Progenitor cell of endocrine pancreas (in vitro differentiated cells): ENCODE measurements at regions not wholly inside any gene's neighbourhood (a gene's known extent, or its start where the extent isn't known, plus 50 kb on each side); places are given as distances from the start of the nearest gene placed in this dataset.
"Not testable (repeated sequence)": the region's sequence is repeated elsewhere in the genome, so short reads cannot be mapped to it uniquely, and the experiment has no call there.

Source experiments
- DNase-seq: peaks from one replicate; pipeline ENCODE4 v3.0.0; 2021; ENCODE audit warnings: low spot score; ENCODE audit not compliant: unreplicated experiment
- H3K27ac Mint-ChIP-seq: 2 replicates; pipeline ENCODE4 v1.8.0; 2021; ENCODE audit warnings: mild to moderate bottlenecking, moderate library complexity, mixed read lengths
- H3K27me3 Mint-ChIP-seq: 2 replicates; pipeline ENCODE4 v1.8.0; 2021; ENCODE audit warnings: mixed read lengths
- H3K36me3 Mint-ChIP-seq: 2 replicates; pipeline ENCODE4 v1.8.0; 2022; ENCODE audit warnings: mixed read lengths; ENCODE audit not compliant: insufficient read depth
- H3K4me1 Mint-ChIP-seq: 2 replicates; pipeline ENCODE4 v1.8.0; 2021; ENCODE audit warnings: low read depth, mixed read lengths
- H3K4me3 Mint-ChIP-seq: 2 replicates; pipeline ENCODE4 v1.8.0; 2021; ENCODE audit warnings: low read depth, mild to moderate bottlenecking, moderate library complexity, mixed read lengths
- H3K9me3 Mint-ChIP-seq: 2 replicates; pipeline ENCODE4 v1.8.0; 2021; ENCODE audit warnings: low read depth, mixed read lengths
- TF ChIP-seq, protein P1 (sequence below): fragments of 200-600 bp; sonication (generic); IDR thresholded peaks from one replicate; pipeline ENCODE4 v1.5.0; 2021; ENCODE audit warnings: antibody characterized with exemption, mild to moderate bottlenecking; ENCODE audit not compliant: unreplicated experiment

GRCh38 chr2:67777836-67778429, 284.9 kb downstream of the C1D start:
- Mint-ChIP-seq H3K9me3 (no peaks in the 10 kb centered on the region), H3K36me3 (peaks cover 3% of the 10 kb centered on the region), H3K27me3 (peaks cover 7% of the 10 kb centered on the region), H3K27ac (no peak overlapping the region), H3K4me3 (no peak overlapping the region), H3K4me1 (peaks cover 7% of the 10 kb centered on the region)
- TF ChIP-seq, protein P1, sequence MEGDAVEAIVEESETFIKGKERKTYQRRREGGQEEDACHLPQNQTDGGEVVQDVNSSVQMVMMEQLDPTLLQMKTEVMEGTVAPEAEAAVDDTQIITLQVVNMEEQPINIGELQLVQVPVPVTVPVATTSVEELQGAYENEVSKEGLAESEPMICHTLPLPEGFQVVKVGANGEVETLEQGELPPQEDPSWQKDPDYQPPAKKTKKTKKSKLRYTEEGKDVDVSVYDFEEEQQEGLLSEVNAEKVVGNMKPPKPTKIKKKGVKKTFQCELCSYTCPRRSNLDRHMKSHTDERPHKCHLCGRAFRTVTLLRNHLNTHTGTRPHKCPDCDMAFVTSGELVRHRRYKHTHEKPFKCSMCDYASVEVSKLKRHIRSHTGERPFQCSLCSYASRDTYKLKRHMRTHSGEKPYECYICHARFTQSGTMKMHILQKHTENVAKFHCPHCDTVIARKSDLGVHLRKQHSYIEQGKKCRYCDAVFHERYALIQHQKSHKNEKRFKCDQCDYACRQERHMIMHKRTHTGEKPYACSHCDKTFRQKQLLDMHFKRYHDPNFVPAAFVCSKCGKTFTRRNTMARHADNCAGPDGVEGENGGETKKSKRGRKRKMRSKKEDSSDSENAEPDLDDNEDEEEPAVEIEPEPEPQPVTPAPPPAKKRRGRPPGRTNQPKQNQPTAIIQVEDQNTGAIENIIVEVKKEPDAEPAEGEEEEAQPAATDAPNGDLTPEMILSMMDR, result no peak
- DNase-seq, result no peak

- H3K4me3 Mint-ChIP-seq, H3K36me3 Mint-ChIP-seq, DNase-seq, H3K9me3 Mint-ChIP-seq, H3K4me1 Mint-ChIP-seq, H3K27me3 Mint-ChIP-seq, H3K27ac Mint-ChIP-seq: not testable (repeated sequence)
These were observed 282.0 kb downstream of the C1D start for GRCh38 chr2:67780841-67781240.

DNA sequence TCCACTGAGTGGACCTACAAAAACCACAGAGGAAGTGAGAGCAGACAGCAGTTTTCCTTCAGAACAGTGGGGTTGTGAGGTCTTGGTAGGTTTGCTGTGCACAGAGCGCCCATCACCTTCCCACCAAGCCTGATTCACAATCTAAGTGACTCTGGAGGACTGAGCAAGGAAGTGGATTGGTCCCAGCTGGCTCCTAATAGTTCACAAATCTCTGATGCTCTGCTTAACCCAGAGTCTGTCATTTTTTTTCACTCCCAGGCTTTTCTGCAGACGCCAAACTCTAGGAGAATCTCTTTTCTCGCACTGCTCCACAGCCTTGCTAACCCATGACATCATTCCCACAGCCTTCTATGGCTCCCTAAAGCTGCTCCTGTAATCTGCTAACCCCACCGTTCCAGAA, 280.4 kb downstream of the C1D start:
- Mint-ChIP-seq H3K27me3 (no peaks in the 10 kb centered on the region), H3K27ac (no peak overlapping the region), H3K4me3 (no peak overlapping the region), H3K4me1 (peaks cover 5% of the 10 kb centered on the region), H3K9me3 (no peaks in the 10 kb centered on the region), H3K36me3 (peaks cover 3% of the 10 kb centered on the region)
- DNase-seq, result no peak
- TF ChIP-seq, protein P1, result no peak

GRCh38 chr2:67783026-67783425, 279.8 kb downstream of the C1D start:
- Mint-ChIP-seq H3K4me3 (no peak overlapping the region), H3K4me1 (peaks cover 5% of the 10 kb centered on the region), H3K9me3 (no peaks in the 10 kb centered on the region), H3K36me3 (peaks cover 3% of the 10 kb centered on the region), H3K27me3 (no peaks in the 10 kb centered on the region), H3K27ac (no peak overlapping the region)
- no peak for DNase-seq
- TF ChIP-seq, protein P1, result no peak

DNA sequence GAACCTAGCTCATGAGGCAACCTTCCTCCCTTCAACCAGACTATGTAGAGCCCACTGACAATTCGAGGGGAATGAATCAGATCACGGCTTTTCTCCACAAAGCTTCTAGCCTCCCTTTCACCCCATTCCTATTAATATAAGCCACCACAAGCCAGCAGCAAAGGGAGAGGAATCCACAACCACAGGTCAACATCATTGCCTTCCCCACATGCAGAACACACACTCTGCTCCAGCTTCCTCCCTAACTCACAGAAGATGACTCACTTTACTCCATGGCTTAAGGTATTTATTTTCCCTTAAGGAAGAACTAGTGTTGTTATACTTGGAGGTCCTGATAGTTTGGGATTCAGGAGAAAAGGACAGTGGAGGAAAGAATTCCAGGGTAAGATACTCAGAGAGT, 272.2 kb downstream of the C1D start:
- H3K27me3 Mint-ChIP-seq, result no peaks in the 10 kb centered on the region
- H3K4me3 Mint-ChIP-seq, result no peak overlapping the region
- H3K36me3 Mint-ChIP-seq, result no peaks in the 10 kb centered on the region
- no peak for DNase-seq
- H3K9me3 Mint-ChIP-seq, result no peaks in the 10 kb centered on the region
- no peaks in the 10 kb centered on the region for H3K4me1 Mint-ChIP-seq
- TF ChIP-seq, protein P1, result no peak
- H3K27ac Mint-ChIP-seq, result no peak overlapping the region

DNA sequence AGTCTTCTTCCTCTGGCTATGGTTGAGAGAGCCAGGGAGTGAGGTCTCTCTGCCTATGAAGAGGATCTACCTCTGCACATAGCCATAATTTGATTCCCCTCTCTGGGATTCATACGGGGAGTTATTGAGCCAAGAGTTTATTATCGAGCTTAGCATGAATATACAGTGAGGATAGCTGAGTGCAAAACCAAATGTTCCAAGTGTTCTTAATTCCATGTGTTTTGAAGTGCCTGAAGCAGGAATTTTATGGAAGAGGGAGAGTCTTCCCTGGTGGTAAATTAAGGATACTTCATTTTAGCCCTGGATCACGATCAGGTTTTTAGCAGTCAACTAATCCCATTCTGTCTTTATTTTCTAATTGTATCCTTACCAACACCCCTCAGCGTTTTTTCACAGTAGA, 270.6 kb downstream of the C1D start:
- Mint-ChIP-seq H3K27ac (no peak overlapping the region), H3K9me3 (no peaks in the 10 kb centered on the region), H3K4me3 (no peak overlapping the region), H3K27me3 (peaks cover under 1% of the 10 kb centered on the region), H3K36me3 (no peaks in the 10 kb centered on the region), H3K4me1 (no peaks in the 10 kb centered on the region)
- DNase-seq, result no peak
- TF ChIP-seq, protein P1, result no peak
